GM19324 (cell line): ENCODE measurements at regions not wholly inside any gene's neighbourhood (a gene's known extent, or its start where the extent isn't known, plus 50 kb on each side); places are given as distances from the start of the nearest gene placed in this dataset.
"Not testable (repeated sequence)": the region's sequence is repeated elsewhere in the genome, so short reads cannot be mapped to it uniquely, and the experiment has no call there.

Experiments
- ATAC-seq: cut with Tn5 transposase; IDR thresholded peaks from one replicate; pipeline ENCODE4 v1.9.1; 2021; ENCODE audit warnings: mild to moderate bottlenecking, moderate library complexity; ENCODE audit not compliant: unreplicated experiment, low FRiP score

DNA sequence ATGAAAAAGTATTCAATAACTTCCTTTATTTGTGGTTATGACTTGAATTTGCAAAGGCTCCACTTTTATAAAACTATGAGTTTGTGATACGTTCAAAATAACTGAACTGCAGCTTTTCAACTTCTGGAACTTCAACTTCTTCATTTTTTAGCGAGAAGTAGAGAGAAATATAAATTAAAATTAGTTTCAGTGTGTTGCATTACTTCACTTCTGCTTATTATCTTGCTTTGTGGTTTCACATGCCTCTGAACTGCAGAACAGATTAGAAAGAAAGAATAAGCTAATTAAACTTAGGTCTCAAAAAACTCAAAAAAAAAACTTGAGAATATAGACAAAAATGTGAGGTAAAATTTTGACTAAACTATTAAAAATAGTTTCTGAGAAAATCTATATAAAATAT, 1073.4 kb downstream of the PCDH17 start:
- no peak for ATAC-seq

DNA sequence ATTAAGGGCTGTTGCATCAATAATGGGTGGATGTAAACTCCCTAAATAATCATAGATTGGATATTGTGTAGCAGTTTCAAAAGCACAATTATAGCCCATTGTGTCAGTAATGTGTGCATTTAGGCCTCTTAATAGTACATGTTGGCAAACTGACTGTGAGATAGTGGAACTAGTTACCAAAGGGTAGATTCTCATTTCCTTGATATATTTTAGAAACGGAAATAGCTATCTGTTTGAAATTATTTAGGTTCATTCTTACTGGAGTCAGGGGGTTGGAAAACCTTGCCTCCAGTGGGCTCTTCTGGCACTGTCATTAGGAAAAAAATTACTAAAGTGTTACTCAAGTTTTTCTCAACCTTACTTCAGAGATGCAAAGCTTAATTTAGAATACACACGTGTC, 1074.9 kb downstream of the PCDH17 start:
- ATAC-seq = no peak

DNA sequence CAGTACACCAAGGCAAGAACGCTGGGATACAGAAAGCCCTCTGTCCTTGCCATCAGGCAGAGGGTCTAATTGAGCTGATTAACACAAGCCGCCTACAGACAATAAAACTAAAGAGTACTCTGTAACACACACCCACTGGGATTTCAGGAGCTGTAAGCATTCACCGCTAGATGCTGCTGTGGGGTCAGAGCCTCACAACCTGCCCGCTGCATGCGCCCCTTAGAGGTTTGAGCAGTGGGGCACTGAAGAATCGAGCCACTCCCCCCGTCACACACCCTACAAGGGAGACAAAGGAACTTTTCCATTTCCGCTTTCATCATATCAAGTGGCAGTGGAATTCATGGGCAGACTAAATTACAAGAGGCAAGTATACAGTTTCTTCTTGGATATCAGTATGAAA, 1080.6 kb downstream of the PCDH17 start:
- ATAC-seq = no peak

DNA sequence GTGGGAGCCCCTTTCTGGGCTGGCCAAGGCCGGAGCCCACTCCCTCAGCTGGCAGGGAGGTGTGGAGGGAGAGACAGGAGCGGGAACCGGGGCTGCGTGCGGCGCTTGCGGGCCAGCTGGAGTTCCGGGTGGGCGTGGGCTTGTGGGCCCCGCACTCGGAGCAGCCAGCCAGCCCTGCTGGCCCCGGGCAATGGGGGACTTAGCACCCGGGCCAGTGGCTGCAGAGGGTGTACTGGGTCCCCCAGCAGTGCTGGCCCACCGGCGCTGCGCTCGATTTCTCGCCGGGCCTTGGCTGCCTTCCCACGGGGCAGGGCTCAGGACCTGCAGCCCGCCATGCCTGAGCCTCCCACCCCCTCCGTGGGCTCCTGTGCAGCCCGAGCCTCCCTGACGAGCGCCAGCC, 1082.5 kb downstream of the PCDH17 start:
- not testable (repeated sequence) for ATAC-seq

DNA sequence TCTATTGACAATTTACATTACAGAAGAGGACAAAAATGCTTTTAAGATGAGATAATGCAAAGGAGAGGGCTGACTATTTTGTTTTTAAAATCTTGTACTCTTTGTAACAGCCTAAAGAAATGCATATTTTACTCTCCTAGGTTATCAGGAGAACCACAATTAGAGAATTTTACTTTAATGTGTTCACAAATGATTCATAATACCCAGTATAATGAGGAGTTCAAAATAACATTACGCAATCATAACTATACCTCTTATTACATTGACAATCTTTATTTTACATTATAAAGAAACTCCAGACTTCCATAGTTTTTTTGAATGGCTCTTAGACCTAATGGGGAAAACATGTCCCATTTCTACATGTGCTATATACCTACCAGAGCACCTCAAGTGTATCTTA, 1089.7 kb downstream of the PCDH17 start:
- ATAC-seq = no peak

DNA sequence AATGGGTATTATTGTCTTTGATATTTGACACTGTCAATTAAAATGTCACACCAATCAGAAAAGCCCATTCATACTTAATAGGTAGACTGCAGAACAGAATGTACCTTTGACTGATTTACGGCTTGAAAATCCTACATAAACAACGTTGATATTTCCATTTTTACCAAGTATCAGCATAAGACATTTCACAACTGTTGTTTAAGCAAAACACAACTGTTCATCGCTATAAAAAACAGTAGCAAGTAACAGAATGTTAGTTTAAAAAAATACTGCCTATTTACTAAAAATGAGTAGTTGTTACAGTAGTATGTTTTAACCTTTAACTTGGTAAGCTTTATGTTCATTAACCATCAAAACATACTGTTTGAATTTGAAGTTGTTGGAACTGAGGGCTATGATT, 1096.6 kb downstream of the PCDH17 start:
- no peak for ATAC-seq

DNA sequence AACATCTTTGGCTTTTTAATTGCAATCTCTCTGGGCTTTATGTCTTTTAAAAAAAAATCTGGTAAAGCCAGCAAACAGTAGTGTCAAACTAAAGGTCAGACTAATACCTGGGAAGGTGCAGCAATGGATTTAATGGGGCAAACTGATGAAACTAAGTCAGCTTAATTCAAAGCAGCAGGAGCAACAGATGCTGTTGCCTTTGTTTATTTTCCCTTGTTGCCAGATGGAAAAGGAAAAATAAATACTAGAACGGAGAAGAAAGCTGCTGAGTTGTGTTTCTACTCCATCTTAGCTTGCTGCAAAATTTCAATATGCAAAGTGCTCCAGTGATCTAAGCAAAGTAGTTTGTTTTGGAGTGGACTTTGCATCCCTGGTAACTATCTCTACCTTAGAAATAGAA, 1097.8 kb downstream of the PCDH17 start:
- ATAC-seq = no peak

DNA sequence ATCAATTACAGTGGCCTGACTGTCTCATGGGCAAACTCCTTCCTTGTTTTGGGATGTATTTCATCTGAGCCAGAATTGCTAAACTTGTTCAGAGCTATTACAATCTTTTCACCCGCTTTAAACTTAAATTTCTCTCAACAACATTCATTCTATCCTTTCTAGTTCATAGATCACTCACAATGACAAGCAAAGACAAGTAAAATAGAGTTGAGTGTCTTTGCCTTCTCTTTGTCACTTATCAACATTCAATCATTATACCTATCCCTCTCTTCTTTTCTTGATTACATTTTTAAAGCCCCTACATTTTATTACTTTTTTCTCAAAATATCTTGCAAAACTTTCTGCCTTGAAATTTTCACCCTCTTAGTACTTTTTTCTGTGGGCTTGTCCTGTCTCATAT, 1113.1 kb downstream of the PCDH17 start:
- no peak for ATAC-seq

DNA sequence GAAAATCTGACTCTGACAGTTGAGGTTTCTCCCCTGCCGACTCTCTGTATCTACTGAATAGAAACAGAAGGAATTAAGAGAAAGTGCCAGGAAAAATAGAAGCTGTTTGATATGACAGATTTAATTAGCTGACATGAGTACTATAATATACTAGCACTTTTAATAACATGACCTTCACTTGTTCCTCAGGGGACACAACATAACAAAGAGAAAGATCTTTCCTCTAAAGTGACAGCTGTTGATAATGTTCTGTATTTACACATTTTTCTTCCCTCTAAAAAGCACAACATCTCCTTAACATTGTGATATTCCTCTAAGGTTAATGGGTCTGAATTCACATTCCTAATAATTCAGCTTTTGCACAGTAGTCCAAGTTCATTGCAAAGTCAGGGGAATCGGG, 1136.0 kb downstream of the PCDH17 start:
- no peak for ATAC-seq

DNA sequence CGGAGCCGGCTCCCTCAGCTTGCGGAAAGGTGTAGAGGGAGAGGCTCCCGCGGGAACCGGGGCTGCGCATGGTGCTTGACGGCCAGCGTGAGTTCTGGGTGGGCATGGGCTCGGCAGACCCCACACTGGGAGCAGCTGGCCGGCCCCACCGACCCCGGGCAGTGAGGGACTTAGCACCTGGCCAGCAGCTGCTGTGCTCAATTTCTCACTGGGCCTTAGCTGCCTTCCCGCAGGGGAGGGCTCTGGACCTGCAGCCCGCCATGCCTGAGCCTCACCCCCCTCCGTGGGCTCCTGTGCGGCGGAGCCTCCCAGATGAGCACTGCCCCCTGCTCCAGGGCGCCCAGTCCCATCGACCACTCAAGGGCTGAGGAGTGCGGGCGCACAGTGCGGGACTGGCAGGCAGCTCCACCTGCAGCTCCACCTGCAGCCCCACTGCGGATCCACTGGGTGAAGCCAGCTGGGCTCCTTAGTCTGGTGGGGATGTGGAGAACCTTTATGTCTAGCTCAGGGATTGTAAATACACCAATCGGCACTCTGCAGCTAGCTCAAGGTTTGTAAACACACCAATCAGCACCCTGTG, 1141.8 kb downstream of the PCDH17 start:
- ATAC-seq = no peak

DNA sequence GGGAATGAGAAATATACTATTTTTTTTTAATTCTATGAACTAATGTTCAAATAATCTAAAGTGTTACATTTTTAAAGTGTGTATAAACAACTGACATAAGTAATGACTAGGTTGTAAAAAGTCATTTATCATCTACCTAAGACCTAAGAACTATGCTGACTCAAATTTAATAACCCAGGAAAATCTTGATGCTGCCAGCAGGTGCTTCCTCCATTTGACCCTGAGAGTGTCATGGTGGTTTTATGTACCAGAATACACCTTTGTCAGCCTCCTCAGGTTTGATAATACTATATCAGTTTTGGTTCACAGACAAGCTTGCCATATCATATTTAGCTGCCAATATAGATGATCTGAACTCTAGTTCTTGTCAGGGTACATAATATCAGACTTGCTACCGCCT, 1151.2 kb downstream of the PCDH17 start:
- no peak for ATAC-seq

DNA sequence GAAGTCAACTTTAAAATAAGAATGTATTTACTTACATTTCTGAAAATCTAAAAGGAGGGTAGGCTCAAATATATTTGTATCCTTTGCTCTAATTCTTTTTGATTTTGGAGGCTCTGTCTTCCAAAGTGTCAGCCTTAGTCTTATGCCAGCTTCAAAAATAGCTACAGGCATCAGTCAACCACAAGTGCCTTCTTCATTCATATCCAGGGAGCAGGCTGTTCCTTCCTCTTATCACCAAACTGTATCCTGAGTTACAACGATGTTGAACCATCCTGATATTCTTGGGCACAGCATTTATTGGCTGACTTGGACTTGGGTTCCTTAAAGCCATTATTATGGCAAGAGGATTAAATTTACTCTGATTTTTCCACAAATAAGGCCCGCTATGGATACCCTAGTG, 1161.3 kb downstream of the PCDH17 start:
- ATAC-seq = no peak

DNA sequence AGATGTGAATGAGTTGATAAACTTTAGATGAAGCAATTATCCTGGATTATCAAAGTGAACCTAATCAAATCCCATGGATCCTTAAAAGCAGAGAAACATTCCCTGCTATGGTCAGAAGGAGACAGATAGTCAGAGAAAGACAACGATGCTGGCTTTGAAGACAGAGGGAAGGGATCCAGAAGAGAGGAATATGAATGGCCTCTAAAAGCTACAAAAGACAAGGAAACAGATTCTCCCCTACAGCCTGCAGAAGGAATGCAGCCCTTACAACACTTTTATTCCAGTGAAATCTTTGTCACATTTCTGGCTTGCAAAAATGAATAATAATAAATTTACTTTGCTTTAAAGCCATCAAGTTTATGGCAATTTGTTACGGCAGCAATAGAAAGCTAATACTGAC, 1164.2 kb downstream of the PCDH17 start:
- no peak for ATAC-seq

DNA sequence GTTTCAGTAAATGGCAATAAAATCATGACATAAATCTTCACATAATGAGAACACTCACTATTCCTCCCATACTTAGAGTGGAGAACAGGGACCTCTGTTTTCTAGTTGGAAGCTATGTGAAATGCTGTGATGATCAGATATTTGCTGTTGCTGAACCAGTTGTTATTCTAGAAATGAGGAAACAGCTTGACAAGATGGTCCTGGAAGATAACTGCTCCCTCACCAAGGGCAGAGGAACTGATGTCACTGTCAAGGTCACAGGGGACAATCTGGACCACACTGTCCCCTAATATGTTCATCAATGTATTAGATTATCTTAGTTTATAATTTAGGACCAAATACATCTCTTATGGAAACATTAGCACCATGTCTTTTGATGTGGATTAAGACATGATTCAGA, 1173.3 kb downstream of the PCDH17 start:
- ATAC-seq = no peak

DNA sequence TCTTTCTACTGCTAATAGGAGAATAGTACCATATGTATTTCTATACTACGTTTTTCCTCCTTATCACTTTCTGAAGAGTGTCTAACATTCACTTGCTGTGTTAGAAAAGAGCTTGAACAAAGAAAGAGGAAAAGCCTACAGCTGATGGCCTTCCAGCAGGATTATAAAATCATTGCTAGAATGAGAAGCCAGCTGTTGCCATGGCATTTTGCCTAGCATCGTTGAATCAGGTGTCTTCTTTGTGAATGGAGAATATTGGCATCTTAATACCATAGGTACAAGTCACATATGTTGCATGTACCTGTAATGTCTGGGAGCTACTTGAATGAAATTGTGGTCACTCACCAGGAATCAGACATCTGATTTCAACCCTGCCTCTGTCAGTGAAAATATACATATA, 1174.9 kb downstream of the PCDH17 start:
- no peak for ATAC-seq

DNA sequence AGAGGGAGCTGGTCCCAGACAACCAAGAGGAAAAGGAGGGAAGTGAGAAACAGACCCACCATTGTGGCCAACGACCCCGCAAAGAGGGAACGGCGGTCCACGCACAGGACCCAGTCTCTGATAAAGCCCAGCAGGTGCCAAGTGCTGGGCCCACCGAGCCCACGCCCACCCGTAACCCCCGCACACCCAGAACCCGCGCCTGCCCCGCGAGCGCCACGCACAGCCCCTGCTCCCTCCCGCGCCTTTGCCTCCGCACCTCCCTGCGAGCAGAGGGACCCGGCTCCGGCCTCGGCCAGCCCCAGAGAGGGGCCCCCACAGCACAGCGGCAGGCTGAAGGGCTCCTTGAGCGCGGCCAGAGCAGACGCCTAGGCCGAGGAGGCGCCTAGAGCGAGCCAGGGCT, 1192.2 kb downstream of the PCDH17 start:
- no peak for ATAC-seq

DNA sequence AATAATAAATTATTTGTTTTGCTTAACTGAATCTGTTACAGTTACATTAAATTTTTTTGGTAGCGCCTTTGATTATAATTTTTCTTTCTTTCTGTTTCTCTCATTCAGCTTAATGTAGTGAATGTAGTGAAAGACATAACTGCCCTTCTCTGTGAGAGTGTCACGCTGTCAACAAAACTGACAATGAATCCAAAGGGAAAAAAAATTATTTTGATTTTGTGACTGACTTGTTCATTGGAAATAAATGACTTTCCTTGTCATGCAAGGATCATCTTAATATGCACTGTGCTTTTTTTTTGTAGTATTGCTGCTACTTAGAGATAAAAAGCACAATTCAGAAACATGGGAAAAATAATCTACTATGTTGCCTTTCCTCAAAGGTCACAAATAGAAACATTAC, 1196.4 kb downstream of the PCDH17 start:
- no peak for ATAC-seq

DNA sequence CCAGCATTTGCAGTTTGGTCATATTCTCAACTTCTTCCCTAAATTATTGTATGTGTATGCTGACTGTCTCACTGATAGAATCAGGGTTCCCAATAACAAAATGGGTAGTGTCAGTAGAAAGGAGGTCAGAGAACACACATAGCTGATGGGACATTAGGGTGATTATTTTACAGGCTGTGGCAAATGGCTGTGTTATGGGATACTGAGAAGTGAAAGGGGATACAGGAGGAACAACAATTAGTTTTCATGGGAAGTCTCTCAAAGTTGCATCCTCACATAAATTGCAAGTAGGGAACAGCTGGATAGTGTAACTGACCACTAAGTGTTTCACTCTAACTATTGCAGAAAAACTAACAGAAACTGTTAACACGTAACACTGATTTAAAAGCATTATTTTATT, 1199.3 kb downstream of the PCDH17 start:
- no peak for ATAC-seq

DNA sequence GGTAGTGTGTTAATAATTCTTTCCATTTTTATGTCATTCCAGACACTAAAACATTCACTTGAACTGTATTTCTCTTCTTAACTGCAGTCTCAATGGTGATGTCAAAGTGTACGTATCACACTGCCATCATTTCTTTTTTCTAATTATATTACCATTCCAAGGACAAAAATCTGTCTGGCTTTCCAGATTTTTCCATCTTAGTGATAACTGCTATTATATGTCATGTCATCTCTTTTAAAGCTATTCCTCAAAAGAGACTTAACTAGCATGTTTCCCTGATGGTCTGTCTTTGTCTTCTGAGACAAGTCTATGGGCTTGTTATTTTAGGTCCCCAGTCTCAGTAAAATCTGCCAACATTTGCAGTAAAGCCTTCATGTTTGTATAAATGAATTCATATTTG, 1207.1 kb downstream of the PCDH17 start:
- ATAC-seq = no peak

DNA sequence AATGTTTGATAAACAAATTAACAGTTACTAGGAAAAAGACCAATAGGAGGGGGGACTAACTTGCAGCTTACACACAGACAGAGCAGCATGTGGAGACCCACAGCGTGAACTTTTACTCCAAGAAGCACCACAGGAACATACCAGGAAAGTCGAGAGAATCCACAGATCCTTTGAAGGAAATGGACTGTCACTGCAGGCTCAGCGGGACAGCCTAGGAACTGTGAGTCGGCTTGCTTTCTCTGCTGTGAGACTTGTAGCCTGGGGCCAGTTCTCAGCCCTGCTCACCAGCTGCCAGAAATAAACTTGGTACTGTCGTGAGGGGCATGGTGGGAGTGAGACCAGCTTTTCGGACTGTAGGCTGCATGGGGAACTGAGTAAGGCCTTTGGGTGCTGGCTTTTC, 1211.5 kb downstream of the PCDH17 start:
- no peak for ATAC-seq

DNA sequence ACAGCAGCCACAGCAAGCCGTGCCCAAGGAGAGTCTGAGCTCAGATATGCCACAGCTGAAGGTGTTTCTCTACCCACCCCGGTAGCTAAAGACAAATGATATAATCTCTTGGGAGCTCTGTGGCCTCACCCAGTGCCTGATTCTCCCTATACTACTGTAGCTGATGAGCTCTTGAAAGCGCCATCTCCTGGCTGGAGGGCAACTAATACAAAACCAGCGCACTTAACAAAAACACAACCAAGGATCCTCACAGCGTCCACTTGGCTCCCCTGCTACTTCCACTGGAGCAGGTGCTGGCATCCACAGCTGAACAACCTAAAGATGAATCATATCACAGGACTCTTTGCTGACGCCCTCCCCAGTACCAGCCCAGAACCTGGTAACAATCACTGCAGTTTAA, 1212.0 kb downstream of the PCDH17 start:
- no peak for ATAC-seq

DNA sequence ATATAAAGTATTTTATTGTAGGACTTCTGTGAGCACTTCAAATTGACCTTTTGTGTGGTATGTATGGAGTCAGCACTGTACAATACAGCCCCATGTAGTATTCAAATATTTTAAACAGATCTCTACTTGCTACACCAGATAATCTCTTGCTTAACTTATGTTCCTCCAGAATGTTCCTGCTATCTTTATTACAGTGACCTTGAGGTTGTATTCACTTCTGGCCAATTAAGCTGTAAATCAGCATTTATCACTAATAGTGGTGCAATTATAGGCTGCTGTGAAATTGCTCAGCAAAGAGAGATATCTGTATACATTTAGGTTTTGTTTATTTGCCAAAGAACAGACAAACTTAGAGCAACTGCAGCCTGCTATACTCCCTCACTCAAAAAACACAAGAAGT, 1218.6 kb downstream of the PCDH17 start:
- ATAC-seq = no peak

DNA sequence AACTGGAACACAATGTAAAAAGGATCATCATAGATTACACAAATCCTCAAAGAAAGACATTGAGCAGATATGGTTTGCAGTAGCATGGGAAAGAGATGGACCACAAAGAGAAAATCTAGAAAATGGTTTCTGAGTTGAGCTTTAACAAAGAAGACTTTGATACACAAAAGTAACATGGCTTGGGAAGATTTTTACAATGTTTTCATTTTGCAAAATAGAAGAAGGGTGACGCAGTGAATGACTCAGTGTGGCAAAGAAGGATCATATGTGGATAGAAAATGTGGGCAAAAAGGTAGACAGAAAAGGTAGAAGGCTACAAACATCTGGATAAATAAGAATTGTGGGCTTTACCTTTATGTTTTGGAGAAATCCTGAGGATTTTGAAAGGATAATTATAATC, 1220.5 kb downstream of the PCDH17 start:
- no peak for ATAC-seq
